SK-N-SH (cell line): ENCODE measurements at regions not wholly inside any gene's neighbourhood (a gene's known extent, or its start where the extent isn't known, plus 50 kb on each side); places are given as distances from the start of the nearest gene placed in this dataset.

Experiments
- CTCF ChIA-PET: fragments of 300-600, 350-600 bp; formaldehyde crosslinking; extraction: SDS; loops from one replicate; lab custom pipeline; 2021; lab: Yijun Ruan, JAX
- POLR2A ChIA-PET: fragments of 350-600 bp; sonication (Branson Sonifier 250); formaldehyde crosslinking; extraction: SDS; loops from one replicate; lab custom pipeline; 2020; ENCODE audit warnings: antibody characterized with exemption, inconsistent platforms; lab: Yijun Ruan, JAX
- DNase-seq: peaks from one replicate; pipeline ENCODE4 v3.0.0; 2012
- H2AFZ ChIP-seq: fragments of 200-600 bp; sonication (generic); 2 replicates; pipeline ENCODE4 v1.8.1; 2016; ENCODE audit warnings: antibody characterized with exemption, mild to moderate bottlenecking, low read depth
- H3F3A ChIP-seq: fragments of 200-600 bp; sonication (generic); replicated peaks from 2 replicates; pipeline ENCODE3; 2016; ENCODE audit warnings: antibody characterized with exemption, mild to moderate bottlenecking; ENCODE audit not compliant: insufficient read depth
- H3K27ac ChIP-seq, 2 experiments: fragments of 200-500 bp in 1 of 2; fragments of 200-600 bp in 1 of 2; sonication (Bioruptor generic) in 1 of 2; sonication (generic), shearing (Covaris generic) in 1 of 2; 2 replicates each; pipeline versions ENCODE4 v1.5.1 to v1.6.1; 2014 to 2016; ENCODE audit warnings: low read depth in 2 of 2, inconsistent platforms in 1 of 2, low read length in 1 of 2, mild to moderate bottlenecking in 1 of 2, mixed read lengths in 1 of 2
- H3K27me3 ChIP-seq: fragments of 200-600 bp; sonication (generic), shearing (Covaris generic); 2 replicates; pipeline ENCODE4 v1.6.1; 2016; ENCODE audit warnings: mixed run types; ENCODE audit not compliant: insufficient read depth
- H3K36me3 ChIP-seq, 2 experiments: fragments of 200-500 bp in 1 of 2; fragments of 200-600 bp in 1 of 2; sonication (Bioruptor generic) in 1 of 2; sonication (generic) in 1 of 2; replicated peaks in 1 of 2; 2 replicates each; pipeline versions ENCODE3 to v1.5.1; 2014 to 2016; ENCODE audit warnings: low read length in 1 of 2, mild to moderate bottlenecking in 1 of 2; ENCODE audit not compliant: insufficient read depth in 2 of 2, control insufficient read depth in 1 of 2
- H3K4me1 ChIP-seq, 2 experiments: fragments of 200-500 bp in 1 of 2; fragments of 200-600 bp in 1 of 2; sonication (Bioruptor generic) in 1 of 2; sonication (generic), shearing (Covaris generic) in 1 of 2; 2 replicates each; pipeline versions ENCODE4 v1.5.1 to v1.6.1; 2014 to 2016; ENCODE audit warnings: low read depth in 1 of 2, low read length in 1 of 2, mixed run types in 1 of 2; ENCODE audit not compliant: insufficient read depth in 2 of 2, control insufficient read depth in 1 of 2
- H3K4me2 ChIP-seq: fragments of 200-600 bp; sonication (generic), shearing (Covaris generic); 2 replicates; pipeline ENCODE4 v1.6.1; 2017; ENCODE audit warnings: mixed run types
- H3K4me3 ChIP-seq, 2 experiments: fragments of 200-500 bp in 1 of 2; fragments of 200-600 bp in 1 of 2; sonication (Bioruptor generic) in 1 of 2; sonication (generic), shearing (Covaris generic) in 1 of 2; 2 replicates each; pipeline versions ENCODE4 v1.5.1 to v1.8.1; 2014 to 2016; ENCODE audit warnings: low read depth in 2 of 2, inconsistent platforms in 1 of 2, low read length in 1 of 2, mild to moderate bottlenecking in 1 of 2, mixed read lengths in 1 of 2, moderate library complexity in 1 of 2
- H3K79me2 ChIP-seq: fragments of 200-600 bp; sonication (generic); 2 replicates; pipeline ENCODE4 v1.8.1; 2017; ENCODE audit warnings: mild to moderate bottlenecking; ENCODE audit not compliant: insufficient read depth
- H3K9ac ChIP-seq: fragments of 200-600 bp; sonication (generic); 2 replicates; pipeline ENCODE4 v1.6.1; 2017; ENCODE audit warnings: mixed run types
- H3K9me2 ChIP-seq: fragments of 200-600 bp; sonication (generic); 2 replicates; pipeline ENCODE4 v1.6.1; 2017; ENCODE audit warnings: mixed run types
- H3K9me3 ChIP-seq: fragments of 200-600 bp; sonication (generic); 2 replicates; pipeline ENCODE4 v1.6.1; 2017; ENCODE audit warnings: mixed run types, mild to moderate bottlenecking, moderate library complexity
- H4K20me1 ChIP-seq: fragments of 200-600 bp; sonication (generic); 2 replicates; pipeline ENCODE4 v1.6.1; 2017; ENCODE audit warnings: mild to moderate bottlenecking, mixed run types; ENCODE audit not compliant: insufficient read depth
- CHD2 ChIP-seq: fragments of 150-350 bp; IDR thresholded peaks from 2 replicates; pipeline ENCODE4 v1.6.1; 2018; ENCODE audit warnings: low read length; ENCODE audit not compliant: partially characterized antibody
- EP300 ChIP-seq, 2 experiments: IDR thresholded peaks; 2 replicates each; pipeline versions ENCODE4 v1.4.0 to v1.6.1; 2012; ENCODE audit warnings: borderline replicate concordance in 1 of 2, low read depth in 1 of 2, low read length in 1 of 2
- FOSL2 ChIP-seq: IDR thresholded peaks from 2 replicates; pipeline ENCODE4 v1.4.0; 2012; ENCODE audit warnings: low read depth, mild to moderate bottlenecking, moderate library complexity, borderline replicate concordance
- FOXM1 ChIP-seq: IDR thresholded peaks from 2 replicates; pipeline ENCODE4 v1.4.0; 2012; ENCODE audit warnings: low read depth, mild to moderate bottlenecking
- GABPA ChIP-seq: IDR thresholded peaks from 2 replicates; pipeline ENCODE4 v1.4.0; 2012; ENCODE audit warnings: low read depth, mild to moderate bottlenecking
- GATA2 ChIP-seq: sonication (generic); formaldehyde crosslinking; IDR thresholded peaks from 2 replicates; pipeline ENCODE4 v1.5.0; 2020; ENCODE audit warnings: mild to moderate bottlenecking, missing genetic modification reagents
- JUND ChIP-seq: IDR thresholded peaks from 2 replicates; pipeline ENCODE4 v1.4.0; 2012
- MEF2A ChIP-seq: IDR thresholded peaks from 2 replicates; pipeline ENCODE4 v1.4.0; 2012; ENCODE audit warnings: low read depth, borderline replicate concordance
- NRF1 ChIP-seq: IDR thresholded peaks from 2 replicates; pipeline ENCODE4 v1.6.1; 2012; ENCODE audit warnings: low read depth, mild to moderate bottlenecking, low read length
- POLR2AphosphoS5 ChIP-seq: IDR thresholded peaks from 2 replicates; pipeline ENCODE4 v1.6.1; 2012; ENCODE audit warnings: low read depth, low read length
- RAD21 ChIP-seq: IDR thresholded peaks from 2 replicates; pipeline ENCODE4 v1.6.1; 2012; ENCODE audit warnings: mild to moderate bottlenecking, low read length
- RCOR1 ChIP-seq: fragments of 150-350 bp; IDR thresholded peaks from 2 replicates; pipeline ENCODE4 v1.6.1; 2017; ENCODE audit warnings: antibody characterized with exemption, low read length
- REST ChIP-seq: IDR thresholded peaks from 2 replicates; pipeline ENCODE4 v1.6.1; 2012; ENCODE audit warnings: mild to moderate bottlenecking, low read depth, low read length, moderate library complexity
- RFX5 ChIP-seq: IDR thresholded peaks from 2 replicates; pipeline ENCODE4 v1.6.1; 2012; ENCODE audit warnings: mild to moderate bottlenecking, improper control_type of control experiment, low read length
- SIN3A ChIP-seq: IDR thresholded peaks from 2 replicates; pipeline ENCODE4 v1.6.1; 2012; ENCODE audit warnings: low read depth, mild to moderate bottlenecking, low read length, moderate library complexity, borderline replicate concordance
- USF2 ChIP-seq: fragments of 150-350 bp; IDR thresholded peaks from 2 replicates; pipeline ENCODE4 v1.6.1; 2017; ENCODE audit warnings: antibody characterized with exemption, low read length, low read depth, borderline replicate concordance
- YY1 ChIP-seq: IDR thresholded peaks from 2 replicates; pipeline ENCODE4 v1.4.0; 2012; ENCODE audit warnings: low read depth, mild to moderate bottlenecking
- WGBS: methylation state at CpG from one replicate; pipeline ENCODE4 v1.1.6; 2017; ENCODE audit warnings: low lambda C conversion rate; 5-methylcytosine and 5-hydroxymethylcytosine counted together
- TF ChIP-seq, protein P1 (sequence below): fragments of 200-600 bp; sonication (generic); IDR thresholded peaks from 2 replicates; pipeline ENCODE4 v1.6.1; 2017; ENCODE audit warnings: antibody characterized with exemption, mild to moderate bottlenecking, moderate library complexity
- TF ChIP-seq, protein P2 (sequence below): fragments of 150-350 bp; IDR thresholded peaks from 2 replicates; pipeline ENCODE4 v1.6.1; 2016; ENCODE audit warnings: mild to moderate bottlenecking, low read depth, low read length

- no peaks in the 10 kb centered on the region for H3K27me3 ChIP-seq
- TF ChIP-seq YY1 (no peak), FOXM1 (no peak), RFX5 (no peak), RAD21 (no peak), USF2 (no peak), SIN3A (no peak), POLR2AphosphoS5 (no peak), MEF2A (no peak)
- no peak overlapping the region for H3K4me3 ChIP-seq
- H3K9me3 ChIP-seq = no peaks in the 10 kb centered on the region
- CTCF ChIA-PET = no interaction called here
- H3K4me1 ChIP-seq = peaks cover 0 to 2% of the 10 kb centered on the region in 2 experiments; a peak in 1 of 4 replicates
- no peaks in the 10 kb centered on the region for H3K79me2 ChIP-seq
- H3K9me2 ChIP-seq = no peaks in the 10 kb centered on the region
- H3F3A ChIP-seq = no peaks in the 10 kb centered on the region
- POLR2A ChIA-PET = no interaction called here
- H3K27ac ChIP-seq = no peak overlapping the region
- no peaks in the 10 kb centered on the region for H4K20me1 ChIP-seq
- H3K4me2 ChIP-seq = no peak overlapping the region
- no peak overlapping the region for H2AFZ ChIP-seq
- DNase-seq = no peak
- 72% methylated on average over 2 of the region's 2 CpGs for WGBS
- no peak overlapping the region for H3K9ac ChIP-seq
- no peaks in the 10 kb centered on the region for H3K36me3 ChIP-seq
These were observed 178.5 kb downstream of the PAPSS1 start for GRCh38 chr4:107541511-107541910.

DNA sequence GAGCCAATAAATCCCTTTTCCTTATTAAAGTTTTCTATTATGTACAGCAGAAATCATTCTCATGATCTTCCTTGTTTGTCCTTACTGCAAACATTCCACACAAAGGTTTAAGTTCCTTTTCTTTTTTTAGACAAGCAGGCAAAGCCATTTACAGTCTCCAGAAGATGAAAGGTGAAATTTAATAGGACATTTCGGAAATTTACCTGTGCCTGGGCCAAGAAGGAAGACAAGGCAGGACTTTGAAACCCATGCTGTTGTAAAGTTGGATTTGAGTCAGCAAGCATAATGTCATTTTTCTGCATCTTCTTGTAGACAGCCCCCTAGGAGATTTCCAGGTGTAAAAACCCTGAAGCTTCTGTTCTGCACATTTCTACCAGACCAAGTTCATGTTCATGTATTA is 188.1 kb downstream of the PAPSS1 start:
- no peak for DNase-seq
- no peaks in the 10 kb centered on the region for H3F3A ChIP-seq
- H2AFZ ChIP-seq = no peak overlapping the region
- no peaks in the 10 kb centered on the region for H3K9me2 ChIP-seq
- H3K9me3 ChIP-seq = no peaks in the 10 kb centered on the region
- no peak overlapping the region for H3K9ac ChIP-seq
- no peaks in the 10 kb centered on the region for H3K36me3 ChIP-seq
- H3K4me2 ChIP-seq = no peak overlapping the region
- CTCF ChIA-PET = interaction anchor here (1.6 kb wide), 1 partner anchor 13 kb away, joined by 6 read pairs; no protein-coding TSS in a partner anchor
- H3K27me3 ChIP-seq = no peaks in the 10 kb centered on the region
- POLR2A ChIA-PET = no interaction called here
- no peak overlapping the region for H3K4me3 ChIP-seq
- no peaks in the 10 kb centered on the region for H3K4me1 ChIP-seq
- WGBS = 54% methylated on average over 1 of the region's 1 CpG
- no peaks in the 10 kb centered on the region for H3K79me2 ChIP-seq
- no peak overlapping the region for H3K27ac ChIP-seq
- H4K20me1 ChIP-seq = no peaks in the 10 kb centered on the region
- no peak for TF ChIP-seq CHD2
- TF ChIP-seq JUND = no peak
- TF ChIP-seq POLR2AphosphoS5 = no peak
- TF ChIP-seq NRF1 = no peak
- TF ChIP-seq GABPA = no peak
- TF ChIP-seq MEF2A = no peak
- TF ChIP-seq FOSL2 = no peak
- TF ChIP-seq, protein P1, sequence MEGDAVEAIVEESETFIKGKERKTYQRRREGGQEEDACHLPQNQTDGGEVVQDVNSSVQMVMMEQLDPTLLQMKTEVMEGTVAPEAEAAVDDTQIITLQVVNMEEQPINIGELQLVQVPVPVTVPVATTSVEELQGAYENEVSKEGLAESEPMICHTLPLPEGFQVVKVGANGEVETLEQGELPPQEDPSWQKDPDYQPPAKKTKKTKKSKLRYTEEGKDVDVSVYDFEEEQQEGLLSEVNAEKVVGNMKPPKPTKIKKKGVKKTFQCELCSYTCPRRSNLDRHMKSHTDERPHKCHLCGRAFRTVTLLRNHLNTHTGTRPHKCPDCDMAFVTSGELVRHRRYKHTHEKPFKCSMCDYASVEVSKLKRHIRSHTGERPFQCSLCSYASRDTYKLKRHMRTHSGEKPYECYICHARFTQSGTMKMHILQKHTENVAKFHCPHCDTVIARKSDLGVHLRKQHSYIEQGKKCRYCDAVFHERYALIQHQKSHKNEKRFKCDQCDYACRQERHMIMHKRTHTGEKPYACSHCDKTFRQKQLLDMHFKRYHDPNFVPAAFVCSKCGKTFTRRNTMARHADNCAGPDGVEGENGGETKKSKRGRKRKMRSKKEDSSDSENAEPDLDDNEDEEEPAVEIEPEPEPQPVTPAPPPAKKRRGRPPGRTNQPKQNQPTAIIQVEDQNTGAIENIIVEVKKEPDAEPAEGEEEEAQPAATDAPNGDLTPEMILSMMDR = no peak
- TF ChIP-seq GATA2 (CRISPR knock-in tag) = no peak
- no peak for TF ChIP-seq FOXM1
- TF ChIP-seq, protein P2, sequence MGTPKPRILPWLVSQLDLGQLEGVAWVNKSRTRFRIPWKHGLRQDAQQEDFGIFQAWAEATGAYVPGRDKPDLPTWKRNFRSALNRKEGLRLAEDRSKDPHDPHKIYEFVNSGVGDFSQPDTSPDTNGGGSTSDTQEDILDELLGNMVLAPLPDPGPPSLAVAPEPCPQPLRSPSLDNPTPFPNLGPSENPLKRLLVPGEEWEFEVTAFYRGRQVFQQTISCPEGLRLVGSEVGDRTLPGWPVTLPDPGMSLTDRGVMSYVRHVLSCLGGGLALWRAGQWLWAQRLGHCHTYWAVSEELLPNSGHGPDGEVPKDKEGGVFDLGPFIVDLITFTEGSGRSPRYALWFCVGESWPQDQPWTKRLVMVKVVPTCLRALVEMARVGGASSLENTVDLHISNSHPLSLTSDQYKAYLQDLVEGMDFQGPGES = no peak
- no peak for TF ChIP-seq RCOR1
- TF ChIP-seq USF2 = no peak
- no peak for TF ChIP-seq RAD21
- no peak for TF ChIP-seq REST
- no peak for TF ChIP-seq EP300 (IDR thresholded peaks at IDR 0.05; ENCODE audit: borderline replicate concordance in 1 of 2, low read depth in 1 of 2, low read length in 1 of 2)
- no peak for TF ChIP-seq YY1
